NT2/D1 (cell line): ENCODE measurements at regions not wholly inside any gene's neighbourhood (a gene's known extent, or its start where the extent isn't known, plus 50 kb on each side); places are given as distances from the start of the nearest gene placed in this dataset.

Source experiments
- SUZ12 ChIP-seq: IDR thresholded peaks from 2 replicates; pipeline ENCODE4 v1.6.1; 2011; ENCODE audit not compliant: insufficient read length, insufficient read depth; ENCODE audit errors: extremely low read depth
- YY1 ChIP-seq: IDR thresholded peaks from 2 replicates; pipeline ENCODE4 v1.6.1; 2011; ENCODE audit not compliant: insufficient read length, insufficient read depth
- ZNF274 ChIP-seq: IDR thresholded peaks from 2 replicates; pipeline ENCODE4 v1.6.1; 2011; ENCODE audit warnings: mild to moderate bottlenecking, low read depth, low read length

- TF ChIP-seq SUZ12 (no peak), YY1 (no peak), ZNF274 (no peak)
Observed at GRCh38 chr7:88694207-88694606, 65.3 kb upstream of the ZNF804B start.
